Omental fat pad (tissue), 3 donors: ENCODE measurements at regions not wholly inside any gene's neighbourhood (a gene's known extent, or its start where the extent isn't known, plus 50 kb on each side); places are given as distances from the start of the nearest gene placed in this dataset.

Experiments
- ATAC-seq: fragments of 150-250 bp; one replicate; pipeline ENCODE4 v1.9.1; 2016; ENCODE audit warnings: mild to moderate bottlenecking, moderate library complexity; ENCODE audit not compliant: low FRiP score
- DNase-seq: peaks from one replicate; pipeline ENCODE4 v3.0.0-alpha.2; 2019; ENCODE audit warnings: low spot score
- CTCF ChIP-seq, 3 donors: fragments of 450-650 bp; IDR thresholded peaks; one replicate each; pipeline ENCODE4 v1.5.1; 2016 to 2017; ENCODE audit warnings: antibody characterized with exemption in 3 of 3, mild to moderate bottlenecking in 3 of 3, moderate library complexity in 2 of 3

- no peak for DNase-seq
- ATAC-seq, result no peak
- no peak for TF ChIP-seq CTCF (IDR thresholded peaks at IDR 0.05)
Measured at GRCh38 chr15:72961346-72961745, 90.9 kb upstream of the NEO1 start.

- no peak for TF ChIP-seq CTCF (IDR thresholded peaks at IDR 0.05)
- no peak for DNase-seq
- no peak for ATAC-seq
Measured at GRCh38 chr15:72958634-72959033, 93.6 kb upstream of the NEO1 start.

- no peak for TF ChIP-seq CTCF (IDR thresholded peaks at IDR 0.05)
- no peak for ATAC-seq
- DNase-seq, result no peak
Measured at GRCh38 chr15:72953306-72953705, 99.0 kb upstream of the NEO1 start.

GRCh38 chr15:72952151-72952550 lies 100.1 kb upstream of the NEO1 start:
- ATAC-seq, result no peak
- TF ChIP-seq CTCF (IDR thresholded peaks at IDR 0.05), result no peak
- no peak for DNase-seq

GRCh38 chr15:72948662-72949061 lies 103.6 kb upstream of the NEO1 start:
- ATAC-seq, result no peak
- DNase-seq, result no peak
- no peak for TF ChIP-seq CTCF (IDR thresholded peaks at IDR 0.05)

- no peak for TF ChIP-seq CTCF (IDR thresholded peaks at IDR 0.05)
- DNase-seq, result no peak
- ATAC-seq, result no peak
Measured at GRCh38 chr15:72947709-72948108, 104.6 kb upstream of the NEO1 start.

- DNase-seq (no peak), ATAC-seq (no peak)
- no peak for TF ChIP-seq CTCF (IDR thresholded peaks at IDR 0.05)
Measured at GRCh38 chr15:72944565-72944964, 107.7 kb upstream of the NEO1 start.
